NCI-H82 treated with DMSO at 0.1 percent for 48 hours (cell line): ENCODE measurements at regions not wholly inside any gene's neighbourhood (a gene's known extent, or its start where the extent isn't known, plus 50 kb on each side); places are given as distances from the start of the nearest gene placed in this dataset.

Source experiments
- DNase-seq: peaks from one replicate; lab custom pipeline; 2025; ENCODE audit not compliant: unreplicated experiment; lab: John Stamatoyannopoulos, UW

- no peak for DNase-seq
Observed at GRCh38 chr1:5661196-5662085, 330.8 kb downstream of the NPHP4 start.

GRCh38 chr1:5660141-5660935 is 331.9 kb downstream of the NPHP4 start:
- no peak for DNase-seq

GRCh38 chr1:5659606-5660005 is 332.6 kb downstream of the NPHP4 start:
- no peak for DNase-seq

GRCh38 chr1:5658340-5659316 is 333.6 kb downstream of the NPHP4 start:
- no peak for DNase-seq

- DNase-seq = no peak
Observed at GRCh38 chr1:5651964-5652821, 340.0 kb downstream of the NPHP4 start.

GRCh38 chr1:5651473-5651872 is 340.8 kb downstream of the NPHP4 start:
- DNase-seq = no peak

- DNase-seq = no peak
Observed at GRCh38 chr1:5651027-5651410, 341.2 kb downstream of the NPHP4 start.

- DNase-seq = no peak
Observed at GRCh38 chr1:5650283-5651026, 341.8 kb downstream of the NPHP4 start.

- DNase-seq = no peak
Observed at GRCh38 chr1:5649795-5650194, 342.4 kb downstream of the NPHP4 start.

GRCh38 chr1:5649166-5649551 is 343.1 kb downstream of the NPHP4 start:
- DNase-seq = no peak

- no peak for DNase-seq
Observed at GRCh38 chr1:5648410-5649165, 343.6 kb downstream of the NPHP4 start.

- no peak for DNase-seq
Observed at GRCh38 chr1:5647234-5647633, 345.0 kb downstream of the NPHP4 start.

- DNase-seq = no peak
Observed at GRCh38 chr1:5646486-5647149, 345.6 kb downstream of the NPHP4 start.

- DNase-seq = no peak
Observed at GRCh38 chr1:5645929-5646328, 346.3 kb downstream of the NPHP4 start.

GRCh38 chr1:5645135-5645399 is 347.2 kb downstream of the NPHP4 start:
- no peak for DNase-seq

- DNase-seq = no peak
Observed at GRCh38 chr1:5644281-5645134, 347.7 kb downstream of the NPHP4 start.

GRCh38 chr1:5643360-5644107 is 348.7 kb downstream of the NPHP4 start:
- no peak for DNase-seq
